Retinal pigment epithelial cell (primary cell): ENCODE measurements at regions not wholly inside any gene's neighbourhood (a gene's known extent, or its start where the extent isn't known, plus 50 kb on each side); places are given as distances from the start of the nearest gene placed in this dataset.
"Not testable (repeated sequence)": the region's sequence is repeated elsewhere in the genome, so short reads cannot be mapped to it uniquely, and the experiment has no call there.

Source experiments
- DNase-seq: peaks from one replicate; pipeline ENCODE4 v3.0.0-alpha.2; 2010; ENCODE audit warnings: low read depth
- H3K4me3 ChIP-seq: 2 replicates; pipeline ENCODE4 v1.5.1; 2011; ENCODE audit warnings: mild to moderate bottlenecking, low read length, control low read depth, moderate library complexity
- CTCF ChIP-seq: conservative IDR thresholded peaks from 2 replicates; pipeline ENCODE4 v1.5.1; 2011; ENCODE audit warnings: low read depth, low read length, control low read depth, inconsistent platforms

GRCh38 chr2:36287363-36288275 is 68.0 kb upstream of the CRIM1 start:
- no peak for DNase-seq
- no peak for TF ChIP-seq CTCF
- H3K4me3 ChIP-seq, result no peak overlapping the region

GRCh38 chr2:36279506-36279905 is 76.1 kb upstream of the CRIM1 start:
- not testable (repeated sequence) for DNase-seq

GRCh38 chr2:36277881-36278523 is 77.6 kb upstream of the CRIM1 start:
- TF ChIP-seq CTCF, result no peak
- no peak for DNase-seq
- H3K4me3 ChIP-seq, result no peak overlapping the region

More at GRCh38 chr2:36279506-36279905, 76.1 kb upstream of the CRIM1 start:
- not testable (repeated sequence) for H3K4me3 ChIP-seq

- no peak for TF ChIP-seq CTCF
- no peak overlapping the region for H3K4me3 ChIP-seq
- peak; percentile 77 for DNase-seq
Observed at GRCh38 chr2:36277146-36277808, 78.3 kb upstream of the CRIM1 start.

GRCh38 chr2:36271266-36271665 is 84.3 kb upstream of the CRIM1 start:
- H3K4me3 ChIP-seq, result no peak overlapping the region
- TF ChIP-seq CTCF, result no peak
- no peak for DNase-seq

- H3K4me3 ChIP-seq, result no peak overlapping the region
- TF ChIP-seq CTCF, result no peak
- no peak for DNase-seq
Observed at GRCh38 chr2:36270758-36271157, 84.8 kb upstream of the CRIM1 start.

GRCh38 chr2:36267194-36267593 is 88.4 kb upstream of the CRIM1 start:
- TF ChIP-seq CTCF, result no peak
- no peak overlapping the region for H3K4me3 ChIP-seq
- no peak for DNase-seq
